Kidney capillary endothelial cell (primary cell): ENCODE measurements at regions not wholly inside any gene's neighbourhood (a gene's known extent, or its start where the extent isn't known, plus 50 kb on each side); places are given as distances from the start of the nearest gene placed in this dataset.

Experiments
- DNase-seq: peaks from one replicate; pipeline ENCODE4 v3.0.0-alpha.2; 2018; ENCODE audit warnings: low spot score

GRCh38 chr9:86659413-86660046, 287.8 kb downstream of the GAS1 start:
- DNase-seq: no peak

DNA sequence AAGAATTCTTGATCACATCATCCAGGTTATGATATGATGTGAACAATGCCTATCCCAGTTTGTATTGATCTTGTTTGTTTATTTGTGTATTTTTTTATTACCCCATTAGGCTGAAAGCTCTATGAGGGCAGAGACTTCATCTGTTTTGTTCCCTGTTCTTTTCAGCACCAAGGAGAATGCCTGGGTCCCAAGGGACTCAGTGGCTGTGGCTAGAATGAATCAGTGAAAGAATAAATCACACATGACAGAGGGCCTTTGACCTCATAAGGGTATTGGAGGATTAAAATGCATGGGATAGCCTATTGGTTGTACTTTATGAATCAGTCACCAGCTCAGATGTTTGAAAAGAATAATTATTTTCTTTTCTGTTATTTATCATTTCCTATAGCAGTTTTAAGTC, 292.2 kb downstream of the GAS1 start:
- no peak for DNase-seq

GRCh38 chr9:86653466-86653865, 293.8 kb downstream of the GAS1 start:
- no peak for DNase-seq

DNA sequence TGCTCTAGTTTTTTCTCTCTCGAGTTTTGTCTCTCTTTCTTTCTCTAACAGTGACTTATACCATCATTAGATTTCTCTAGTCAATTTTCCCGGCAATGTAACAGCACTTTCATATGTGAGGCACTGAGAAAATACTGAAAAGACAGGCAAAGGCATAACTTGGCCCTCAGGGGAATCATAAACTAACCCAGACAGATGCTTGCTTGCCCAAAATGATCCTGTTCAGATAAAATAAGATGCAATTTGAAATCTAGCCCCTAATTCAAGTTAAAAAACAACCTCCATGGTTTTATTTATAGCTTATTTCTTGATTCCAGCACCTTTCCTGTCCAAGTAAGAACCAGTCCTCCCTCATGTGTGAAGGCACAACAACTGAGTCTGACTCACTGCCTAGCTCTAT, 294.6 kb downstream of the GAS1 start:
- no peak for DNase-seq

DNA sequence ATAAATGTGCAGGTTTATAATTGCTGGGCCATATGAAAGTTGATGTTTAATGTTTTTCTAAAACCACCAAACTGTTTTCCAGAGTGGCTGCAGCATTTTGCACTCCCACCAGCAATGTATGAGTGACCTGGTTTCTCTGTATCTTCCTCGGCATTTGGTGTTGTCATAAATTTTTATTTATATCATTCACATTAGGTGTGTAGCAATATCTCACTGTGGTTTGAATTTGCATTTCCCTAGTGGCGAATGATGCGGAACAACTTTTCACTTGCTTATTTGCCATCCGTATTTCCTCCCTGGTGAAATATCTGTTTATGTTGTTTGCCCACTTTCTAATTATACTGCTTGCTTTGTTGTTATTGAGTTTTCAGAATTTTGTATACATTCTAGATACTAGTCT, 295.7 kb upstream of the TUT7 start:
- DNase-seq: no peak

- DNase-seq: no peak
Measured at GRCh38 chr9:86648828-86649170, 294.6 kb upstream of the TUT7 start.

DNA sequence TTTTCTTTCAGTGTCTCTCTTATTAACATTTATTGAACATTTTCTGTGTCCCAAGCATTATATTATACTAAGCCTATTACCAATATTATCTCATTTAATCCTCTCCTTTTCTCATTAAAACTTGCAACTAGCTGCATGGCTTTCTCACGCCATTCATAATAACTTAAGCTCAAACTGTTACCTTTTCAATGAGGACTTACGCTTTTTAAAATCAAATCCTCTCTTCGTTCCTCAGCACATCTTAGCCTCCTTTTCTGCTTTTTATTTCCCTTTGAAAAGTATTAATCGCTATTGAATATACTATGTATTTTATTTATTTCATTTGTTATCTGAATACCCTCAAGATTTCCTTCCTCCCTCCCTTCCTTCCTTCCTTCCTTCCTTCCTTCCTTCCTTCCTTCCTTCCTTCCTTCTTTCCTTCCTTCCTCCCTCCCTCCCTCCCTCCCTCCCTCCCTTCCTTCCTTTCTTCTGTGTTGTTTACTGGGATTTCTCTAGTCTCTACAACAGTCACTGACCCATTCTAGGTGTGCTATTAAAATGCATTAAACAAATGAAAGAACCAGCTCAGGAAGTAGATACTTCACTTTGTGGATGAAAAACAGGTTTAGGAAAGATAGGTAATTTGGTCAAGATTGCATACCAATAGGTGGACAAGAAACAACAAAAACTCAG, 294.1 kb upstream of the TUT7 start:
- DNase-seq: no peak

DNA sequence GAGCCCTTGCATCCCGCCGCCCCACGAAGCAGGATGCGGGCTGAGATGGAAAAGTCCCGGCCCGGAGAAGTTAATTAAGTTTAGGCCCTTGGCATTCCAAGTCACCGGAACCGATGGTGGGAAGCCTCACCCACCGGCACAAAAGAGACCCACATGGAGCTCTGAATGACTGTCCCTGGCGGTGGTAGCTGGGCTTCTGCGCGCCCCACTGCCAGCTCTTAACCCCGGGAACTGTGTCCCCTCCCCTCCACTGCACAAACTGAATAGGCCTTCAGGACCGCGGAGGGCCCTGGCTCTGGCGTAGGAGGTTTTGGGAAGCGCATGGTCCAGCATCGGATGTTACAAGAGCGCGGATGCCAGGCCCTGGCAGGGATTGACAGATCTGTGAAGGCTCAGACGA, 291.1 kb upstream of the TUT7 start:
- no peak for DNase-seq

- no peak for DNase-seq
Measured at GRCh38 chr9:86644675-86645034, 290.4 kb upstream of the TUT7 start.

DNA sequence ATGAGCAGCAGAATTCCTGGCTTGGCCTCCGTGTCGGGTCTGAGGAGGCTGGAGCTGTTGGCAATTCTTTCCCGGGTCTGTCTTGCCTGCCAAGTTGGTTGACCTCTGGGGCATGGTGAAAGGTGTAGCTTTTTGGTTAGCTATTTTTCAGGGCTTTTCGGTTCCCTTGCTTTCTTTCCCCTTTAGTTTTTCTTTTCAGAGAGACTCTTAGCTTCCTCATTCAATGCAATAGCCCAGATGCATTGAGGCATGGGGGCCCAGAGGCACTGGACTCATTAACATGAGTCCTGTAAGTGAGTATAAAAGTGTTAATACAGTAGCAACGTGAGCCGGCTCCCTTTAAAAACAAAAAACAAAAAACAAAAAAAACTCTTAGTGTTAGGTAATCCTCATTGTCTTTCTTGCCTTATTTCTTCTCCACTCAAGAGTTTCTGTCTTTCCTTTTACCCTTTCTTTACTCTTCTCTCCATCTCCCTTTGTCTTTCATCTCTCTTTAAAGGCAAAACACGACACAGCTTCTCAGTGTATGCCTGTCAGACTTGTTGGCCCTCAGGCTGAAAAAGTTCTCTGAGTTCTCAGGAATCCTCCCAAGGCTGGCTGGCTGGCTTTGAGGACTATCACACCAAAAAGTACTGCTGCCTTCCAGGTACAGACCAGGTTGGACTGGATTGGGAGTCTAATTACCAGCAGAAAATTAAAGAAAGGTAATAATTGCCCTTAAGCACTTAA, 289.9 kb upstream of the TUT7 start:
- no peak for DNase-seq

GRCh38 chr9:86642721-86643120, 288.5 kb upstream of the TUT7 start:
- no peak for DNase-seq

GRCh38 chr9:86641970-86642369, 287.8 kb upstream of the TUT7 start:
- DNase-seq: no peak

DNA sequence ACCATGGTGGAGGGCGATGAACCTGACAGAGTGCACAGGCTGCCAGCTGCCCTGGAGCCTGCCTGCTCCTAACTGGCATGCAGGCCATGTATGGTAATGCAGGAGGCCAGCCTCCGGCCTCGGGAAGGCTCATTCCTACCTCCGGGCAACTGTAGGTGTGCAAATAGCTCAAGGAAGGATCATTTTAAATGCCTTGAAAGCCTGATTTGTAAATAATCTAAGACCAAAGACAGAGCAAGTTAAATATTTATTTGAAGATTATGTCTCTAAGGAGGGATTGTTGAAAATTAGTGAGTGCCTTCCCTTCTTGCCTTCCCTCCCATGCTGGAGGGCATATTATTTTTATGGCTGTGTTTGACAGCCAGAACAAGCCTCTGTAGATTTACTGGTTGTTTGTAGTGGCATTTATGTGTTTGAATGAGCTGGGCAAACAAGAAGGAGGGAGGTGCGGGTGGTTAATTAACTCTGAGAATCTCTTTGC, 285.7 kb upstream of the TUT7 start:
- DNase-seq: no peak

GRCh38 chr9:86639287-86639686, 285.1 kb upstream of the TUT7 start:
- DNase-seq: no peak

DNA sequence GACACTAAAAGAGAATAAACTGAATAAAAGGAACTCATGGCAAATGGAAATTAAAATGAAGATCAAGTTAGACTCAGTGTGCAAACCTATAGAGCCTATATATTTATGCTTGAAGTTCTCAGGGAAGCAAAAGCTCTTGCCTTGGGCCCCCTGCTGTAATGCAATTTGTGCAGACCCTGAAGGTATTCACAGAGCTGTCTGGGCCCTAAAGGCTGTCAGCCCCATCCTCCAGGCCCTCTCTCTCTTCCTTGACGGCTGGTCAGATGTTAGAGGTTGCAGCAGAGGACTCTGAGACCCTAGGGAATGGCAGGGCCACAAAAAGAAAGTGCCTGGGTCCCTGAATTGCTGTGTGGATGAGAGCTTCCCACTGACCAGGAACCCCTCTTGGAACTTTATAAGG, 283.9 kb upstream of the TUT7 start:
- DNase-seq: no peak

- peak; percentile 21 for DNase-seq
Measured at GRCh38 chr9:86637515-86637914, 283.3 kb upstream of the TUT7 start.

GRCh38 chr9:86636519-86636918, 282.3 kb upstream of the TUT7 start:
- no peak for DNase-seq

GRCh38 chr9:86636038-86636437, 281.8 kb upstream of the TUT7 start:
- DNase-seq: no peak

DNA sequence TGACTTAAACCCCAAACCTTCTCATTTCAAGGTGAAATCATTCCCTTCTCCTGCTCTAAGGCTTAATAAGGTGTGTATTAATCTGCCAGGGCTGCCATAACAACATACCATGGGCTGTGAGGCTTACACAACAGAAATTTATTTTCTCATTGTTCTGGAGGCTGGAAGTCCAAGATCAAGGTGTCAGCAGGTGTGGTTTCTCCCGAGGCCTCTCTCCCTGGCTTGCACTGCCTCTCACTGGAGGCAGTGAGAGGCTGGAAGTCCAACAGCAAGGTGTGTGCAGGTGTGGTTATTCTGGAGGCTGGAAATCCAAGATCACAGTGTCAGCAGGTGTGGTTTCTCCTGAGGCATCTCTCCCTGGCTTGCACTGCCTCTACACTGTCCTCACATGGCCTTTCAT, 280.3 kb upstream of the TUT7 start:
- no peak for DNase-seq

GRCh38 chr9:86633945-86634344, 279.7 kb upstream of the TUT7 start:
- no peak for DNase-seq

GRCh38 chr9:86632537-86632936, 278.3 kb upstream of the TUT7 start:
- no peak for DNase-seq

DNA sequence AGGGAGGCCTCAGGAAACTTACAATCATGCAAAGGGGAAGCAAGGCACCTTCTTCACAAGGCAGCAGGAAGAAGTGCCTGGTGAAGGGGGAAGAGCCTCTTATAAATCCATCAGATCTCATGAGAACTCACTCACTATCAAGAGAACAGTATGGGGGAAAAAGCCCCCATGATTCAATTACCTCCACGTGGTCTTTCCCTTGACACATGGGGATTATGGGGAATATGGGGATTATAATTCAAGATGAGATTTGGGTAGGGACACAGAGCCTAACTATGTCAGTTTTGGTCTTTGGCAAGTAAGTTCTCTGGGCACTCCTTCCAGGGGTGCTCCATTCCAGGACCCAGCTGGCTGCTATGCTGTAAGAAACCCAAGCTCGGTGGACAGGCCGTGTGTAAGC, 275.3 kb upstream of the TUT7 start:
- DNase-seq: no peak

- no peak for DNase-seq
Measured at GRCh38 chr9:86626802-86627201, 272.6 kb upstream of the TUT7 start.

- no peak for DNase-seq
Measured at GRCh38 chr9:86624630-86625029, 270.4 kb upstream of the TUT7 start.
